ENCODE measurements at regions not wholly inside any gene's neighbourhood (a gene's known extent, or its start where the extent isn't known, plus 50 kb on each side); places are given as distances from the start of the nearest gene placed in this dataset.

DNA sequence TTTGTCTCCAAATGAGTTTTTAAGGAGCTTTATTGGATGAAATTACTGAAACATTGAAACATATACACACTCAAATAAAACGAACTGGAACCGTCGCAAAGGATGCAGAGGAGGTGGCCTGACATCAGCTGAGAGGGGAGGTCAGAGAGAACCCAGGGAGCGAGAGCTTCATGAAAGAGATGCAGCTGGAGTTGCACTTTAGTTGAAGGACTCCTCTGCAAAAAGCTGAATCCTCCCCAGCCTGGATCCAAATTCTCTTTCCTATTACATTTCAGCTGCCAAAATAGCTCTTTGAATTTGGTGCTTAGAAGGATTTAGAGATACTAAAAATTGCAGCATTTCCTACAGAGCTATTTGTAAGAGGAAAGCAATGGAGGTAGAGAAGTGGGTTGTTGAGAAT is 140.0 kb upstream of the DPP6 start:
- no peaks in the 10 kb centered on the region for H3K9me2 ChIP-seq (ENCODE audit: insufficient read depth)
- H2AFZ ChIP-seq: no peak overlapping the region
- no peaks in the 10 kb centered on the region for H3K79me2 ChIP-seq (ENCODE audit: insufficient read depth)
- no peak overlapping the region for H3K4me3 ChIP-seq
- H3K36me3 ChIP-seq (ENCODE audit: low read depth): no peaks in the 10 kb centered on the region
- DNase-seq: no peak
- no peaks in the 10 kb centered on the region for H4K20me1 ChIP-seq (ENCODE audit: insufficient read depth)
- no peaks in the 10 kb centered on the region for H3K4me1 ChIP-seq (ENCODE audit: insufficient read depth)
- TF ChIP-seq EZH2 (IDR thresholded peaks at IDR 0.05; ENCODE audit: insufficient read depth, poor library complexity, severe bottlenecking) (no peak), EZH2phosphoT487 (IDR thresholded peaks at IDR 0.05; ENCODE audit: insufficient read depth, low read depth) (no peak)
- H3K9ac ChIP-seq: no peak overlapping the region
- H3F3A ChIP-seq (ENCODE audit: insufficient read depth): no peaks in the 10 kb centered on the region
- H3K9me3 ChIP-seq (ENCODE audit: low read depth): no peaks in the 10 kb centered on the region
- no peak overlapping the region for H3K4me2 ChIP-seq (ENCODE audit: unreplicated experiment)
- in situ Hi-C loops (cut with MboI): no loop called here
- no peaks in the 10 kb centered on the region for H3K27me3 ChIP-seq (replicated peaks; ENCODE audit: insufficient read depth)
- no peak overlapping the region for H3K27ac ChIP-seq
- 31 to 32% methylated on average over 4 of the region's 4 CpGs for WGBS, 2 experiments (ENCODE audit: low coverage in 1 of 2, low lambda C conversion rate in 2 of 2, missing lambda C conversion rate in 2 of 2)

- 32 to 33% methylated on average over 5 of the region's 5 CpGs for WGBS, 2 experiments (ENCODE audit: low coverage in 1 of 2, low lambda C conversion rate in 2 of 2, missing lambda C conversion rate in 2 of 2)
- Histone ChIP-seq H4K20me1 (ENCODE audit: insufficient read depth) (no peaks in the 10 kb centered on the region), H3K27ac (no peak overlapping the region), H3K27me3 (replicated peaks; ENCODE audit: insufficient read depth) (no peaks in the 10 kb centered on the region), H3K4me2 (ENCODE audit: unreplicated experiment) (no peak overlapping the region), H3K79me2 (ENCODE audit: insufficient read depth) (no peaks in the 10 kb centered on the region), H3F3A (ENCODE audit: insufficient read depth) (no peaks in the 10 kb centered on the region), H3K9me3 (ENCODE audit: low read depth) (no peaks in the 10 kb centered on the region), H3K4me1 (ENCODE audit: insufficient read depth) (no peaks in the 10 kb centered on the region), H3K9ac (no peak overlapping the region), H3K36me3 (ENCODE audit: low read depth) (no peaks in the 10 kb centered on the region), H3K4me3 (no peak overlapping the region), H2AFZ (no peak overlapping the region), H3K9me2 (ENCODE audit: insufficient read depth) (no peaks in the 10 kb centered on the region)
- TF ChIP-seq EZH2 (IDR thresholded peaks at IDR 0.05; ENCODE audit: insufficient read depth, poor library complexity, severe bottlenecking) (no peak), EZH2phosphoT487 (IDR thresholded peaks at IDR 0.05; ENCODE audit: insufficient read depth, low read depth) (no peak)
- in situ Hi-C loops (cut with MboI): no loop called here
- no peak for DNase-seq
Observed at GRCh38 chr7:153920126-153920525, 132.1 kb upstream of the DPP6 start.

DNA sequence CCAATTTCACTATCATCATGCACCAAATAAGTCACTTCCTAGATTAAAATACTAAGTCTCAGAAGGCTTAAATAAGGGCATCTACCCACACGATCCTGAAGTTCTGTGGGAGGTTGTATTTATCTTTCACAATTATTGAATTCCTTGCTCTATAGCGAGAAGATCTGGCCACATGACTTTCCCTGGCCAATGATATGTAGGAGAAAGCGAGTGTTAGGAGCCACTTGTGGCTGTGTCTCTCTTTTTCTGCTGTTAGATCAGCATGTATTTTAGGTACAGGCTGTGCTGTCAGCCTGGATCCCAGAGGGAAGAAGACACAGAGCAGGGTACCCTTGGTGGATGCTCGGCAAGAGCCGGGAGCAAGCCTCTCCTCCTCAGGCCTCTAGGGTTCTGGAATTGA is 131.3 kb upstream of the DPP6 start:
- Histone ChIP-seq H3K4me3 (no peak overlapping the region), H3K9me3 (ENCODE audit: low read depth) (no peaks in the 10 kb centered on the region), H3K4me1 (ENCODE audit: insufficient read depth) (no peaks in the 10 kb centered on the region), H3K36me3 (ENCODE audit: low read depth) (no peaks in the 10 kb centered on the region), H3K27ac (no peak overlapping the region), H2AFZ (no peak overlapping the region), H3K9me2 (ENCODE audit: insufficient read depth) (no peaks in the 10 kb centered on the region), H3K27me3 (replicated peaks; ENCODE audit: insufficient read depth) (no peaks in the 10 kb centered on the region), H3F3A (ENCODE audit: insufficient read depth) (no peaks in the 10 kb centered on the region), H3K4me2 (ENCODE audit: unreplicated experiment) (no peak overlapping the region), H3K79me2 (ENCODE audit: insufficient read depth) (no peaks in the 10 kb centered on the region), H3K9ac (no peak overlapping the region), H4K20me1 (ENCODE audit: insufficient read depth) (no peaks in the 10 kb centered on the region)
- TF ChIP-seq EZH2 (IDR thresholded peaks at IDR 0.05; ENCODE audit: insufficient read depth, poor library complexity, severe bottlenecking) (no peak), EZH2phosphoT487 (IDR thresholded peaks at IDR 0.05; ENCODE audit: insufficient read depth, low read depth) (no peak)
- in situ Hi-C loops (cut with MboI): no loop called here
- DNase-seq: no peak
- whole genome bisulfite sequencing, 2 experiments (ENCODE audit: low coverage in 1 of 2, low lambda C conversion rate in 2 of 2, missing lambda C conversion rate in 2 of 2): 30 to 46% methylated on average over 5 of the region's 5 CpGs

DNA sequence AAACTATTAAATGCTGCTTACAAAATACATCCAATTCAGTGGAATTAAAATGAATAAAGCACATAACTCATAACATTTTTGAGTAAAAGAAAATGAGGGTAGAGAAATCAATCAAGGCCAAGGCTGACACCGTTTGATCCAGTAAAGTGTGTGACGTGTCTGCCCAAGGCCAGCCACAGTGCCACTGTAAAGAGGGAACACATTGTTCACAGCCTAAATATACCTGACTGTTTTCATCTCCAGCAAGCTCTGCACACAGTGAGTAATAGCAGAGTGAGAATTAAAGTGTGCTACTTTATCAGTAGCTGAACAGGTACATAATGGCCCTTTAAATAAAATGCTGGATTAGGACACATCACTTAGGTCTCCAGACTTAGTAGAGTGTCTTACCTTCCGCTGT is 130.8 kb upstream of the DPP6 start:
- TF ChIP-seq EZH2phosphoT487 (IDR thresholded peaks at IDR 0.05; ENCODE audit: insufficient read depth, low read depth) (no peak), EZH2 (IDR thresholded peaks at IDR 0.05; ENCODE audit: insufficient read depth, poor library complexity, severe bottlenecking) (no peak)
- Histone ChIP-seq H3K4me1 (ENCODE audit: insufficient read depth) (no peaks in the 10 kb centered on the region), H3F3A (ENCODE audit: insufficient read depth) (no peaks in the 10 kb centered on the region), H3K9me3 (ENCODE audit: low read depth) (no peaks in the 10 kb centered on the region), H3K9me2 (ENCODE audit: insufficient read depth) (no peaks in the 10 kb centered on the region), H3K36me3 (ENCODE audit: low read depth) (no peaks in the 10 kb centered on the region), H3K4me2 (ENCODE audit: unreplicated experiment) (no peak overlapping the region), H3K27me3 (replicated peaks; ENCODE audit: insufficient read depth) (no peaks in the 10 kb centered on the region), H4K20me1 (ENCODE audit: insufficient read depth) (no peaks in the 10 kb centered on the region), H3K79me2 (ENCODE audit: insufficient read depth) (no peaks in the 10 kb centered on the region), H3K4me3 (no peak overlapping the region), H3K27ac (no peak overlapping the region), H2AFZ (no peak overlapping the region), H3K9ac (no peak overlapping the region)
- WGBS, 2 experiments (ENCODE audit: low coverage in 1 of 2, low lambda C conversion rate in 2 of 2, missing lambda C conversion rate in 2 of 2): 16 to 24% methylated on average over 3 of the region's 3 CpGs
- DNase-seq: no peak
- in situ Hi-C loops (cut with MboI): no loop called here

- Histone ChIP-seq H3K9me2 (ENCODE audit: insufficient read depth) (no peaks in the 10 kb centered on the region), H3K4me1 (ENCODE audit: insufficient read depth) (no peaks in the 10 kb centered on the region), H4K20me1 (ENCODE audit: insufficient read depth) (no peaks in the 10 kb centered on the region), H3F3A (ENCODE audit: insufficient read depth) (no peaks in the 10 kb centered on the region), H3K4me3 (no peak overlapping the region), H3K27ac (no peak overlapping the region), H3K9me3 (ENCODE audit: low read depth) (no peaks in the 10 kb centered on the region), H3K36me3 (ENCODE audit: low read depth) (no peaks in the 10 kb centered on the region), H3K27me3 (replicated peaks; ENCODE audit: insufficient read depth) (no peaks in the 10 kb centered on the region), H3K9ac (no peak overlapping the region), H3K4me2 (ENCODE audit: unreplicated experiment) (no peak overlapping the region), H3K79me2 (ENCODE audit: insufficient read depth) (no peaks in the 10 kb centered on the region), H2AFZ (no peak overlapping the region)
- 25 to 27% methylated on average over 2 of the region's 2 CpGs for WGBS, 2 experiments (ENCODE audit: low coverage in 1 of 2, low lambda C conversion rate in 2 of 2, missing lambda C conversion rate in 2 of 2)
- TF ChIP-seq EZH2phosphoT487 (IDR thresholded peaks at IDR 0.05; ENCODE audit: insufficient read depth, low read depth): no peak
- TF ChIP-seq EZH2 (IDR thresholded peaks at IDR 0.05; ENCODE audit: insufficient read depth, poor library complexity, severe bottlenecking): no peak
- in situ Hi-C loops (cut with MboI): no loop called here
- no peak for DNase-seq
Observed at GRCh38 chr7:153930696-153931095, 121.5 kb upstream of the DPP6 start.
